GM19395 (cell line): ENCODE measurements at regions not wholly inside any gene's neighbourhood (a gene's known extent, or its start where the extent isn't known, plus 50 kb on each side); places are given as distances from the start of the nearest gene placed in this dataset.
"Not testable (repeated sequence)": the region's sequence is repeated elsewhere in the genome, so short reads cannot be mapped to it uniquely, and the experiment has no call there.

Experiments used
- ATAC-seq: cut with Tn5 transposase; IDR thresholded peaks from one replicate; pipeline ENCODE4 v1.9.1; 2021; ENCODE audit warnings: mild to moderate bottlenecking, moderate library complexity; ENCODE audit not compliant: unreplicated experiment

DNA sequence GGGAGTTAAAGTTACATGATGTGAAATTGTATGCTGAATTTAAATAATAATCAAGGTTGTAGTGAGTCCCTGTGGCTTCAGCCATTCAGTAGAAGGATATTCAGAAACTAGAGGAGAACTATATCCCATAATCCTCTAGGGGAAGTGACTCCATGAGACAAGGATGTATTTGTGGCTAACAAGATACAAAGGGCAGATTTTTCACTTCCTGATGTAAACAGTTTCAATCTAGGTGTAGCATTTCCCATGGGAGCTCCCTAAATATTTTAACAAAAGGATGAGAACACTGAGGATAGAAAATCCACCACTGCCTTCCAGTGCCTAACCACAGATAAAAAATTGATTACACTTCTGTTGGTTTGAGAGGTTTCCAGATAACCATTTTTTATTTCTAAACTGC lies 435.4 kb upstream of the TENM3 start:
- no peak for ATAC-seq

DNA sequence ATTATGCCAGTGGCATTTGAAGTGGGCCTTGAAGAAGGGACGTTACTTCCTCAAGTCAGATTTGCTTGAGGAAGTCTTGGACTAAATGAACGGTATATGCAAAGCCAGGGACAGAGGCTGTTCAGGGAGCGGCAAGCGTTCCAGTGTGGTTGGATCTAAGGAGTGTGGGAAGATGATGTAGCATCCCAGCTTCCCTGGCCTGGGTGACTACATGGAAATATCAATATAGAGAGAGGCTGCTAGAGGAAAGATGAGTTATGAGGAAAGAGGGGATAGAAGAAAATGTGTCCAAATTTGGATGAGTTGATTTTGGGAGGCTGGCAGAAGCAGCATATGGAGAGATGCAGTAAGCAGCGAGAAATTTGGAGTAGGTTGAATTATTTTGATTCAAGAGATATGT lies 432.5 kb upstream of the TENM3 start:
- ATAC-seq = no peak

DNA sequence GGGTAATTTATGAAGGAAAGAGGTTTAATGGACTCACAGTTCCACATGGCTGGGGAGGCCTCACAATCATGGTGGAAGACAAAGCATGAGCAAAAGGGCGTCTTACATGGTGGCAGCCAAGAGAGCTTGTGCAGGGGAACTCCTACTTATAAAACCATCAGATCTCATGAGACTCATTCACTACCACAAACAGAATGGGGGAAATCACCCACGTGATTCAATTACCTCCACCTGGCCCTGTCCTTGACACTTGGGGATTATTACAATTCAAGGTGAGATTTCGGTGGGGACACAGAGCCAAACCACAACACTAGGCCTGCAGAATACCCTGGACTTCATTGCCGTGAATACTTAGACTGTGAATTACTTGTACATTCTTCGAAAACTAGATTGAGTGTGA lies 431.7 kb upstream of the TENM3 start:
- not testable (repeated sequence) for ATAC-seq

DNA sequence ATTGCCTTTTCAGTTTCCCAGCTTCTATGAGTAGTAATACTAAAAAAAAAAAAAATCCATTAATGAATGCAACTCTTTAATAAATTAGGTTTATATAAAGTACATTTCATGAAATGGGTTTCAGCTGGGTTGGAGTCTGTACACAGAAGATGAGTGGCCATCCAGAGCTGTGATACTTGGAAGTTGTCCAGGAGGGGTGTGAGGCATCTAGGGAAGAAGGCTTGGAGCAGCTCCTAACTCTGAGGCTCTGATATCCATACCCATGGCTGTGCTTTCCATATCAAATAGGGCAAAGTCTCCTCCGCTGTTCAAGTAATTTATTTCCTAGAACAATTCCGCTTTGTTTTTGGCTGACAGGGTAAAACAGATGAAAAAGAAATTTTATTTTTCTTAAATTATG lies 423.3 kb upstream of the TENM3 start:
- no peak for ATAC-seq

DNA sequence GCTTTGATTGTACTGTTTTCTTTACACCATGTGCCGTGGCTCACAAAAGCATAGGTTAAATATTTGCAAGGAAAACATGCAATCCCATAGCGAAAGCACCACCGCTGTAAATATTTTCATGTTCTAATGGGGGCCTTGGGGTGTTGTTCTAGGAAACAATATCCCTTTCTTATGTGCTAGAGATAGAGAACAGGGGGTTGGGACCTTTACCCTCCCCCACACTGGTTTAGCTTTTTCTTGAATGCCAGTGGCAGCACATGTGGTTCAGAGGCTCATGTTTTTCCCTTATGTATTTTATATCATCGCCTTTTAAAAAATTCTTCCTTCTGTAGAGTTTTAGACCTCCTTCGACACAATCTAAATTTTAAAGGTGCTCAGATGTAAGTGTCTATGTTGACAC lies 422.6 kb upstream of the TENM3 start:
- no peak for ATAC-seq

DNA sequence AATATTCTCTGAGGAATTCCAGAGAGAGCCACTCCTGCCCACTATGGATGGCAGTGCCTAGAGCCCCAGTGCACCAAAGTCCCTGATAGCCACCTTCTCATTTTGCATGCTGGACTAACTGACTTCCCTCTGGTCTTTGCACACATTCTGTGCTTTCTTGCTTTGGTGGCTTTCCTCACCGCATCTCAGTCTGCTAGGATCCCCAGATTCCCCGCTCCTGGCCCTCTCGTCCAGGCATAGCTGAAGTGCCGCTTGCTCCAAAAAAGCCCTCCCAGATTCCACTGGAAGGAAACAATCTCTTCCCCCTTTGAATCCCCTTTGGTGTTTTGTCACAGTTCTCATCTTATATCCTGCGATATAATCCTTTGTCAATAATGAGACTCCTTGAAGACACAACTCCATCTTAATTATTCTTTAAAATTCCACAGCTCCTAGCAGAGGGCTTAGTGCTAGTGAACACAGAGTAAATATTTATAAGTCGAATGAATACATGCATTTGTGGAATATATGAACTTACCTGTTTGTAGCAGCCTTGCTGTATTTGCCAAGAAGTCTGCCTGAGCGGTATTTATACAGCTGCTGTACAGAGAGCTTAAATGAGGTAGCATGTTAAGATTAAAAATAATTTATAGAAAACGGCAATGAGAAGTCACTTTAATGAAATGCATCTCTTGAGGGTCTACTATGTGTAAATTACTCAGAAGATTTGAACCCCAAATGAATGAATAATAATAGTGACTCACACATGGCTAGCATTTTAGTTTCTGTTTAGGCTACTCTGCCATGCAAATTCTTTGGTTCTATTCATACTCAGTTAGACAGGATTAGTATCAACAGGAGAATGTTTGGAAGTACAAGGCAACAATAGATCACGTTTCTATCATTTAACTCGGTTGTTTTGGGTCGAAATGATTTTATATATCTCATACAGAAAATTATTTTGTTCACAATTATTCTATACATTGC lies 421.9 kb upstream of the TENM3 start:
- no peak for ATAC-seq

DNA sequence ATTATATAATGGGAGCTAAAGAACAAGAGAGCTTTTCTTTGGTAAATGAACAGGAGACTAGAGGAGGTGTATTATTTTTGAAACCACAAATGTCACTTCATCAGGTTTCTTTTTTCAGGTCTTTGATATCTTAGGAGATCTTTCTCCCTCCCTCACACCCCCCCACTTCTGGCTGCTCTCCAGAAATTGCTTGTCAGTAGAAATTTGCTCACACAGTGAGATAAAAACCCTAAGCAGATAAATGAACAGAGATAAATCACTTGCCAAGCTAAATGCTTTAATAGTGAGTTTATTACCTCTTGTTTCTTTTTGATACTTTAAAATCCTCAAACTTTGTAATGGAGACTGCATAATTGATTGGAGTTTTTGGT lies 421.2 kb upstream of the TENM3 start:
- no peak for ATAC-seq

DNA sequence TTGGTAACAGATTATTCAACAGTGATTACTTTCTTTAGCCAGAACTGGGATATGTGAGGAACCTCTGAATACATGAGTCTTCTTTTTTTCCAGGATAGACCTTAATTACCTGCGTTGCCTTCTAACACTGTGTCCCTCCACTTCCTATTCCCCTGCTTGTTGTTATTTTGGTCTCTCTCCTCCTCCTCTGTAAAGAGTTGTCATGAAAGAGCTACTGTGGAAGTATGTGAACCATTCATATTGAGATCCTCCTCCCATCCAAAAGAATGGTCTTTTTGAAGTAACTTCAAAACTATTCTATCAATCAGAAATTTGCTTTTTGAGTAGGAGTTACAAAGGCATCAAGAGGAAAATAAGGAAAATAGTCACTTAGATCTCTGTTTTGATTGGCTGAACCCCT lies 420.0 kb upstream of the TENM3 start:
- no peak for ATAC-seq

DNA sequence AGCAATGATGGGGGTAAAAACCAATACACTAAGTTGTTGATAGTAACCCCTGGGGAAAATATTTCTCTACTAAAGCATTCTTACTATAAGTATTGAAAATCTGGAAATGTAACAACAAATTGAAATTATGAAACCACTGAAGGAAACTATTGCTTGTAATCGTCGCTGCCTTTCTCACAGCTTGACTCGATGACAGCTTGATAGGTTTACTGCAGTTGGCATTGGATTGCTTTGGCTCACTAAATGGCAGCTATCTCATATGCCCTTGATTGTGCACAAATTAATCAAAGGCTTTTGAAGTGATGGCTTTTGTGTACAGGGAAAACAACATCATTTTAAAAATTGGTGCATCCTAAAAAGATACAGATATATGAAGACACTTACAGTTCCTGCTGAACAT lies 419.6 kb upstream of the TENM3 start:
- no peak for ATAC-seq

DNA sequence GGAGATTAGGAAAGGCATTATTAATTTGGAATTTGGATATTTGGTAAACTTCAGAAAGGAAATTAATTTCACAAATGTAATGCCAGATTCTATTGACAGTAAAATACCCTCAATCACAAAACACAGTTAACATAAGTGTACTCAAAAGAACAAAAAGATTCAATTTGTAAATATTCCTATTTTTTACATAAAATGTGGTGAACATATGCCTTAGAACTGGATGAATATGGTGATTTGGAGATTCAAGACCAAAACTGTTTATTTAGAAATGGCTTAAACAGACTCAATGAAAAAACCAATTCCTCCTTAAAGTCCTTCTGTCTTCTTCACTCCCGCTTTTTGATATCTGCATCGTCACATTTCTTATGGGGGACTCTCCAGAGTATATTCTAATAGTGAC lies 417.6 kb upstream of the TENM3 start:
- no peak for ATAC-seq

DNA sequence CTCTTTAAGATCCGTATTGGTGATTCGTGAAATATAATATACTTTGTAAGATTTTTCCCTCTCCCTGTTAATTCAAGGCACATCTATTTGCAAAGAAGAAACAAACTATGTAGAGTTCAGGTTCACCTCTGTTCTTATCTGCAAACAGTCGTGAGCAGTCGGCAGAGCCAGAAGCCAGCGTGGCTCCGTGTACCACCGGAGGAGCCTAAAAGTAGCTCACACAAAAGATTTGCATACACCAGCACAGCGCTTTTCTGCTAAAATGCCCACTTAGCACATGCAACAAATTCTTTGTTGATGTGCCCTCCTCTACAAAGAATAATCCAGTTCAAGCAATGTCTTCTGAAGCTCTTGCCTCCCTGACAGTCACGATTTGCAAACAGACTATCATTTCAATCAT lies 416.0 kb upstream of the TENM3 start:
- ATAC-seq = no peak

DNA sequence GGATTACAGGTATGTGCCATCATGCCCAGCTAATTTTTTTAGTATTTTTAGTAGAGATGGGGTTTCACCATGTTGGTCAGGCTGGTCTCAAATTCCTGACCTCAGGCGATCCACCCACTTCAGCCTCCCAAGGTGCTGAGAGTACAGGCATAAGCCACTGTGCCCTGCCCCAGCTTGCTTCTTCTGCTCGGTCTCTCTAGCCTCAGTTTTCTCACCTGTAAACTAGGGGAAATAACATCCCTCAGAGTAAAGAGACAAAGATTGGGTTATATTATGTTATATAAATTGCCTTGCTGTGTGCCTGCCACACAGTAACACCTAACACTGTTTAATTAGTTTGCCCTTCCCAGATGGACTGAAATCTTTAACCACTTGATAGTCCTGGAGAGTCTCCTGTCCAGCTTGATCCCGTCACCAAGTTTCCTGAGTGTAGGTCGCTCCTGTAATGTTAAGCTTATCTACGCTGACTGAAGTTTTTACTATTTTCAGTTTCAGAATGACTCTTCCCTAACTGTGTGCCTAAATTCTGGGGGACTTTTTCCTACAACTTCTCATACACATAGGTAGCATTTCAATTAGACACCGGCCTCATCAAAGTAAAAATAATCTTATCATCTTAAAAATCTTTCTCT lies 412.7 kb upstream of the TENM3 start:
- peak; percentile 66 for ATAC-seq

DNA sequence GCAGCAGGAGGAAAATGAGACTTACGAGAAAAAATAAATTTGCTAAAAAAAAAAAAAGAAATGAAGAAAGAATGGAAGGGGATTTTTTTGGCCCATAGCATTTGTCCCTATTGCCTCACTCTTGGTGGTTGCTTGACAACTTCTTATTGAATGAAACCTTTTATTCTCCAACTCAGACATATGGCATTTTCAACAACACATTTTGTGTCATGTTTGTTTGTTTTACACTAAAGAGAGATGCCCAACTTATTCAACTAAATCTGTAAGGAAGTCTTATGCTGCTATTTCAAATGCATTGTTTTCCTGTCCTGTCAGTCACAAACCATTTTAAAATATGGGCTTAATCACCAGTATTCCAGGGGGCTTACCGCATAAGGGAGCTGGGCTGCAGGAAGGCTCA lies 409.1 kb upstream of the TENM3 start:
- ATAC-seq = no peak

DNA sequence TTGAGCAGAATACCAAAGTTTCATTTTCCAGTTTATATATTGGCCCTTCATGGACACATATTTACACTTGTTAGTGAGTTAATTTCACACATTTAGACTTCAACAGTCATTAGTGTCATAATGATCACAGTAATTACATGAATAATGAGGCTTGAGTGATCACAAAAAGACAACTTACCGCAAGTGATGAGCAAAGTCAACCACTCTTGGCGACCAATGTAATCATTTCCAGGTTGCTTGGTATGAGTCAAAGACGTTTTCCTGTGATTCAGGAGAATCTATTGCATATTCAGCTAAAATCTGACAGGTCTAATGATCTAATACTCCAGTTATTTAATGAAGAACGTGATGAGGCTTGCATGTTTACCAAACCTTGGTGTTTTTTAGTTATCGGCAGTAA lies 407.9 kb upstream of the TENM3 start:
- no peak for ATAC-seq

DNA sequence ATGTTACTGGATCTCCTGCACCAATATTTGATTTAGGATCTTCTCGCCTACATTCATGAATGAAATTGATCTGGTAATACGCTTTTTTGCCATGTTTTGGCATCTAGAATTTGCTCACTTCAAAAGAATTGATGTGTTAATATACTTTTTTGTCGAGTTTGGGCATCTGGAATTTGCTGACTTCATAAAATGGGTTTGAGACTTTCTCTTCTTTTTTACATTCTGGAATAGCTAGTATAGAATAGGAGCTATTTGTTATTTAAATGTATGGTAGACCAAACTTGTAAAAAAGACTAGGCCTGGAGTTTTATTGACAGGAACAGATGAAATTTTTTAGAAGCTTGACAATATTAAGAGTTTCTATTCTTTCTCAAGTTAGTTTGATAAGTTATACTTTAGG lies 404.9 kb upstream of the TENM3 start:
- ATAC-seq = no peak

DNA sequence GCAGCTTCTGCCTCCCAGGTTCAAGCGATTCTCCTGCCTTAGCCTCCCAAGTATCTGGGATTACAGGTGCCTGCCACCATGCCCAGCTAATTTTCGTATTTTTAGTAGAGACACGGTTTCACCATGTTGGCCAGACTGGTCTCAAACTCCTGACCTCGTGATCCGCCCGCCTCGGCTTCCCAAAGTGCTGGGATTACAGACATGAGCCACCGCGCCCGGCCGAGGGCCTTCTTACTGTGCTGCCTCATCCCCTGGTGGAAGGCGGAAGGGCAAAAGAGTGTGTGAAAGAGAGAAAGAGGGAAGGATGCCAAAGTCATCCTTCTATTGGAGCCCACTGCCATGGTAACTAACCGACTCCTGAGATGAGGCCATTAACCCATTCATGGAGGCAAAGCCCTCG lies 399.4 kb upstream of the TENM3 start:
- ATAC-seq = not testable (repeated sequence)

DNA sequence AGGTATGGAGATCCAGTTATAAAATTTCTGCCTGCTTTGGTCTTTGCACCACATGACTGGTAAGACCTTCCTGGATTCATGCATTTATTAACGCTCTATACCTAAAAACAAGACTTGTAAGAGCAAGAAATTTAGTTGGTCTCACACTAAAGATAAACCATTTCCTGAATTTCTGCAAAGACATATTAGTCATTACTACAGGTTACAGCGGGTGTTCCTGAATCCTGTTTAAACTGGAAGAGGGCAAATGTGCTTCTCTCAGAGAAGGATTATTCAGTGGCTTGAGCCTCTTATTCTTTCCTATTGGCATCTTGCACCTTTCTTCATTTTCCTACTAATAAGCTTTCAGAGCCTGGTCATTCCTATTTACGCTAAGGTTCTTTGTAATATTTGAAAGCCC lies 397.6 kb upstream of the TENM3 start:
- ATAC-seq = no peak

DNA sequence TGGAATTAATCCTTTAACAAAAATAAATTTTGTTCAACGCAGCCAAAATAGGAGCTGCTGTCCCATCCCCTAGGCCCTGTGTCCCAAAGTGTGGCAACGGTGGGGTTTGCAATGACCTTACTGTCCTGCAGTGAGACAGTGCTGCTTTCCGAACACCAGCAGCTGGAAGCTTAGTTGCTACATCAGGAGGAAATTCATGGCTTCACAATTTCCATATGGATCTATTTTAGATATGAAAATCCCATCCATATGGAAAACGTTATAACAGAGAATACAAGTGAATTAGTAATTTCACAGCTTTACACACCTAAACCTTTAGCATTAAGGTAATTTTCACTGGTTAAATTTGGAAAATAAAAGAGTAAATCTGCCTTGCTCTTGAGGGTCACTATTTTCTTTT lies 396.3 kb upstream of the TENM3 start:
- no peak for ATAC-seq

DNA sequence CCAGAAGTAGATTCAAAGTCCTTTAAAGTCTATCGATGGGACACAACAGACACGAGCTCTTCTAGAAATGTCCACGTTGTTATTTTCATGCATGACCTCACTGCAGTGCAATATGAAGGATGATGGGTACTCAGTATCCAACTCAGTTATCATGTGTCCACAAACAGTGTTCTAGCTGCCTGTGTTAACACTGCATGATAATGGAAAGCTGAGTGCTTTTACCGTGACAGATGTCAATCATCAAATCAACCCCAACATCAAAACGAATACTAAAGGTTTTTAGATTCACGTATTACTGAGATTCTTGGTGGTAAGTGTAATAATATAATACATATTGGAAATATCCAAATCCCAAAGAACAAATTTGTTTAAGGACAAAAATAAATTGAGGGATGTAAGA lies 394.8 kb upstream of the TENM3 start:
- no peak for ATAC-seq

DNA sequence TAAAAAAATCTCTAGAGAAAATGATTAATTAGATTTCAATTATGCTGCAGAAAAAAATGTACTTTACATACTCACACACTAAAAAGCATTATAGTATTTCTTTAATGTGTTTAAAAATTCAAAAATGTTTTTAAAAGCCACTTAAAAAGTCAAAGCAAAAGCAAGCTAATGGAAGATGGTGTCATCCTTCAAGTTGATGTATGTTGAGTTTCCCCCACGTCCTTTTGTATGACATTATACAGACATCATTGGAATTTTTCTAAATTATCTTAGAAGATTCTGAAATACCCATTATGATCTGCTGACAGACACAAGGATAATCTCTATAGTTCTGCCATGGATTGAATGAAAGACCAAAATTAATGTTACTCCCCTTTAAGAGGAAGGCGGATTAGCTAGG lies 393.7 kb upstream of the TENM3 start:
- no peak for ATAC-seq

DNA sequence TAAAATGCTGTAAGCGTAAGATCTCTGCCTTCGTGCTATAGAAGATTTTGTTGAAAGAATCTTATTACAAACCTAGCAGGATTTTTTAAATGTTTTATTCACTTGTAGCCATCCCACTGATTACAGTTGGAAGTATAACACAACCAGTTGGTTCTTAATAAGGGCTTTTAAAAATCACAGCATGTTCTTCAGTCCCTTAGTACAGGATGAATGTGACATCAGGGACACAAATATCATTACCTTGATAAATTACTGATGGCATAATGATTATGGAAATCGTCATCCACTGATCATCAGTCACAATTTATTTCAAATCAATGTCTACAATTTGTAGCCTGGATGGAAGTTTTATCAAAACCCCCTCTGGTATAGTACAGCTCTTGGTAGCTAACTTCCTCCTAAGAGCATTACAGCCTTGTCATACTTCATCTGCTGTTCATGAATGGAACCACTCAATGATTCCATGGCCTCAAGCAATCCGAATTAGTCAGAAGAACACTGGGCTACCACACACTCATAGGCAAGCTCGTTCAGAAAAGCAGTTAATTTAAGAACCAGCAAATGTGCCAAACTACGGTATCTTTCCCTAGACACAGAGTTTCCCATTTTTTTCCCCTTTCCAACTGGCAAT lies 389.2 kb upstream of the TENM3 start:
- ATAC-seq = no peak

DNA sequence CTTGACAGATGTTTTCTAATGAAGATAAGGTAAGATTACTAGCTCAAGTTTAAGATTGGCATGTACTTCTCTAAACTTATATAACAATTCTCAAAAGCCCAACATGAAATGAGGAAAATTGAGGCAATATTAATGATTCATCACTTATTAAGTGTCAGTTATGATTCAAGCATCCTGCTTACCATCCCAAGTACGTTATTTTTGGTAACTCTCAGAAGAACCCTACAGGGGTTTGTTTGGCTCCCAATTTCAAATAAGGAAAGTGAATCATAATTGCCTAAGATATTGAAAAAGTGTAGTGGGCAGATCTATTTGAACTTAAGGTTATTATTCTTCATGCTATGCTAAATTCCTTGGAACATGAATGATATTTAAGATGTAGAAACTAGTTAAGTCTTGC lies 387.9 kb upstream of the TENM3 start:
- no peak for ATAC-seq
